Thyroid gland (tissue), 4 donors: ENCODE measurements at regions not wholly inside any gene's neighbourhood (a gene's known extent, or its start where the extent isn't known, plus 50 kb on each side); places are given as distances from the start of the nearest gene placed in this dataset.

Experiments used
- POLR2A ChIP-seq, 2 donors: fragments of 450-650 bp; IDR thresholded peaks; one replicate each; pipeline ENCODE4 v1.6.1; 2017; ENCODE audit warnings: antibody characterized with exemption in 2 of 2, mild to moderate bottlenecking in 2 of 2, moderate library complexity in 1 of 2
- TF ChIP-seq, protein P1 (sequence below), 6 experiments: fragments of 200-600 bp in 3 of 6; fragments of 450-650 bp in 3 of 6; sonication (generic) in 3 of 6; IDR thresholded peaks; one replicate each; pipeline ENCODE4 v1.5.1; 2016 to 2019; ENCODE audit warnings: antibody characterized with exemption in 6 of 6, mild to moderate bottlenecking in 2 of 6, inconsistent platforms in 1 of 6, moderate library complexity in 1 of 6

DNA sequence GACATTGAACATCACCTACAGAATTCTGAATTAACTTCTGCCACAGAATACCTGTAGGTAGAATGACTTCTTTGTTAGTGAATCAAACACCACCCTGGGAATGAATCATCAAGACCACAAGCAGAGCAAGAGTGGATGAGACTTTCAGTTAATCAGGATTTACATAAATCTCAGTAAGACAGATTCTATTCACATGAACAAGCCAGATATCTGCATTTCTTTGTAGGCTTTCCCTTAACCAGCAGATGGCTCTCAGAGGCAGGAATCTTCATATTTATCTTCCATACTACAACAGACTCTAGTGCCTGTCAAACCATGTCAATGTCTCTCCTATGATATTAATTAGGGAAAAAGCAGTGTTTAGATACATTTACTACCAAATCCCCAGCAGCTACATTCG, 412.1 kb downstream of the KLF12 start:
- TF ChIP-seq, protein P1, sequence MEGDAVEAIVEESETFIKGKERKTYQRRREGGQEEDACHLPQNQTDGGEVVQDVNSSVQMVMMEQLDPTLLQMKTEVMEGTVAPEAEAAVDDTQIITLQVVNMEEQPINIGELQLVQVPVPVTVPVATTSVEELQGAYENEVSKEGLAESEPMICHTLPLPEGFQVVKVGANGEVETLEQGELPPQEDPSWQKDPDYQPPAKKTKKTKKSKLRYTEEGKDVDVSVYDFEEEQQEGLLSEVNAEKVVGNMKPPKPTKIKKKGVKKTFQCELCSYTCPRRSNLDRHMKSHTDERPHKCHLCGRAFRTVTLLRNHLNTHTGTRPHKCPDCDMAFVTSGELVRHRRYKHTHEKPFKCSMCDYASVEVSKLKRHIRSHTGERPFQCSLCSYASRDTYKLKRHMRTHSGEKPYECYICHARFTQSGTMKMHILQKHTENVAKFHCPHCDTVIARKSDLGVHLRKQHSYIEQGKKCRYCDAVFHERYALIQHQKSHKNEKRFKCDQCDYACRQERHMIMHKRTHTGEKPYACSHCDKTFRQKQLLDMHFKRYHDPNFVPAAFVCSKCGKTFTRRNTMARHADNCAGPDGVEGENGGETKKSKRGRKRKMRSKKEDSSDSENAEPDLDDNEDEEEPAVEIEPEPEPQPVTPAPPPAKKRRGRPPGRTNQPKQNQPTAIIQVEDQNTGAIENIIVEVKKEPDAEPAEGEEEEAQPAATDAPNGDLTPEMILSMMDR (IDR thresholded peaks at IDR 0.05), result no peak
- TF ChIP-seq POLR2A (IDR thresholded peaks at IDR 0.05), result no peak
